OCI-LY7 (cell line): ENCODE measurements at regions not wholly inside any gene's neighbourhood (a gene's known extent, or its start where the extent isn't known, plus 50 kb on each side); places are given as distances from the start of the nearest gene placed in this dataset.

Experiments used
- BruUV-seq: library from RNA; stranded (reverse); fragments of 400-500 nt; replicated peaks from 2 replicates; lab custom pipeline; 2021; lab: Mats Ljungman, UMichigan
- CTCF ChIA-PET: fragments of 300-600 bp; sonication (Branson Sonifier 250); formaldehyde crosslinking; loops from one replicate; lab custom pipeline; 2022; ENCODE audit warnings: antibody characterized with exemption; ENCODE audit not compliant: unreplicated experiment; lab: Charles Lee
- POLR2A ChIA-PET: fragments of 300-600 bp; sonication (Branson Sonifier 250); formaldehyde crosslinking; loops from one replicate; lab custom pipeline; 2022; ENCODE audit warnings: antibody characterized with exemption; lab: Charles Lee
- DNase-seq: peaks from one replicate; pipeline ENCODE4 v3.0.0-alpha.2; 2015; ENCODE audit warnings: low spot score
- H2AFZ ChIP-seq: fragments of 200-600 bp; sonication (generic), shearing (Covaris generic); 2 replicates; pipeline ENCODE4 v1.6.1; 2014; ENCODE audit warnings: mild to moderate bottlenecking, antibody characterized with exemption, low read length, moderate library complexity
- H3K27ac ChIP-seq: fragments of 200-600 bp; sonication (generic); 2 replicates; pipeline ENCODE4 v1.5.1; 2014; ENCODE audit warnings: mixed run types, low read depth, mild to moderate bottlenecking, moderate library complexity, low read length, inconsistent platforms; ENCODE audit not compliant: poor library complexity, severe bottlenecking
- H3K36me3 ChIP-seq: fragments of 200-600 bp; sonication (generic); 2 replicates; pipeline ENCODE4 v1.6.1; 2014; ENCODE audit warnings: mild to moderate bottlenecking, antibody characterized with exemption, low read length, moderate library complexity, mixed read lengths; ENCODE audit not compliant: insufficient read depth
- H3K4me1 ChIP-seq: fragments of 200-600 bp; sonication (generic); 2 replicates; pipeline ENCODE4 v1.5.1; 2014; ENCODE audit warnings: mild to moderate bottlenecking, low read length; ENCODE audit not compliant: insufficient read depth, poor library complexity, severe bottlenecking
- H3K4me2 ChIP-seq: fragments of 200-600 bp; sonication (generic); 2 replicates; pipeline ENCODE4 v1.6.1; 2014; ENCODE audit warnings: mild to moderate bottlenecking, low read length
- H3K4me3 ChIP-seq: fragments of 200-600 bp; sonication (generic); 2 replicates; pipeline ENCODE4 v1.5.1; 2014; ENCODE audit warnings: mild to moderate bottlenecking, low read depth, low read length; ENCODE audit not compliant: poor library complexity, severe bottlenecking
- H3K79me2 ChIP-seq: fragments of 200-600 bp; sonication (generic); 2 replicates; pipeline ENCODE4 v1.6.1; 2016; ENCODE audit warnings: low read depth, mild to moderate bottlenecking, low read length, moderate library complexity, mixed read lengths; ENCODE audit not compliant: insufficient read depth
- H3K9me2 ChIP-seq: fragments of 200-600 bp; sonication (generic); 2 replicates; pipeline ENCODE4 v1.6.1; 2016; ENCODE audit warnings: mild to moderate bottlenecking, low read length, mixed read lengths; ENCODE audit not compliant: insufficient read depth
- H3K9me3 ChIP-seq: fragments of 200-600 bp; sonication (generic); 2 replicates; pipeline ENCODE4 v1.6.1; 2014; ENCODE audit warnings: mild to moderate bottlenecking, mixed run types, low read length, mixed read lengths
- H4K20me1 ChIP-seq: fragments of 200-600 bp; sonication (generic); 2 replicates; pipeline ENCODE4 v1.6.1; 2014; ENCODE audit warnings: mild to moderate bottlenecking, antibody characterized with exemption, low read length, moderate library complexity, mixed read lengths; ENCODE audit not compliant: insufficient read depth
- EZH2phosphoT487 ChIP-seq: fragments of 200-600 bp; sonication (generic); IDR thresholded peaks from 2 replicates; pipeline ENCODE4 v1.6.1; 2018; ENCODE audit warnings: low read depth, borderline replicate concordance, mild to moderate bottlenecking, mixed run types, antibody characterized with exemption, low read length, moderate library complexity, mixed read lengths
- intact Hi-C: fragments of 100-400 bp; cut with micrococcal nuclease; formaldehyde crosslinking; loops from one replicate; pipeline ENCODE4 v1.10.0; 2022; ENCODE audit not compliant: unreplicated experiment
- TF ChIP-seq, protein P1 (sequence below): fragments of 200-600 bp; sonication (generic); conservative IDR thresholded peaks from 2 replicates; pipeline ENCODE4 v1.5.1; 2014; ENCODE audit warnings: mild to moderate bottlenecking, antibody characterized with exemption, low read length, moderate library complexity, mixed read lengths

GRCh38 chr4:16353165-16353564 lies 126.9 kb upstream of the TAPT1 start:
- DNase-seq = no peak
- POLR2A ChIA-PET = no interaction called here
- CTCF ChIA-PET = interaction anchor here (0.5 kb wide), 1 partner anchor 330 kb away, joined by 3 read pairs; no protein-coding TSS in a partner anchor
- H3K4me3 ChIP-seq = no peak overlapping the region
- H3K36me3 ChIP-seq = no peaks in the 10 kb centered on the region
- H2AFZ ChIP-seq = no peak overlapping the region
- no peak overlapping the region for H3K4me2 ChIP-seq
- no peaks in the 10 kb centered on the region for H4K20me1 ChIP-seq
- intact Hi-C loops = no loop called here
- H3K9me3 ChIP-seq = no peaks in the 10 kb centered on the region
- no peaks in the 10 kb centered on the region for H3K4me1 ChIP-seq
- no peaks in the 10 kb centered on the region for H3K79me2 ChIP-seq
- H3K9me2 ChIP-seq = no peaks in the 10 kb centered on the region
- no peak overlapping the region for H3K27ac ChIP-seq
- no peak for TF ChIP-seq EZH2phosphoT487
- TF ChIP-seq, protein P1, sequence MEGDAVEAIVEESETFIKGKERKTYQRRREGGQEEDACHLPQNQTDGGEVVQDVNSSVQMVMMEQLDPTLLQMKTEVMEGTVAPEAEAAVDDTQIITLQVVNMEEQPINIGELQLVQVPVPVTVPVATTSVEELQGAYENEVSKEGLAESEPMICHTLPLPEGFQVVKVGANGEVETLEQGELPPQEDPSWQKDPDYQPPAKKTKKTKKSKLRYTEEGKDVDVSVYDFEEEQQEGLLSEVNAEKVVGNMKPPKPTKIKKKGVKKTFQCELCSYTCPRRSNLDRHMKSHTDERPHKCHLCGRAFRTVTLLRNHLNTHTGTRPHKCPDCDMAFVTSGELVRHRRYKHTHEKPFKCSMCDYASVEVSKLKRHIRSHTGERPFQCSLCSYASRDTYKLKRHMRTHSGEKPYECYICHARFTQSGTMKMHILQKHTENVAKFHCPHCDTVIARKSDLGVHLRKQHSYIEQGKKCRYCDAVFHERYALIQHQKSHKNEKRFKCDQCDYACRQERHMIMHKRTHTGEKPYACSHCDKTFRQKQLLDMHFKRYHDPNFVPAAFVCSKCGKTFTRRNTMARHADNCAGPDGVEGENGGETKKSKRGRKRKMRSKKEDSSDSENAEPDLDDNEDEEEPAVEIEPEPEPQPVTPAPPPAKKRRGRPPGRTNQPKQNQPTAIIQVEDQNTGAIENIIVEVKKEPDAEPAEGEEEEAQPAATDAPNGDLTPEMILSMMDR = no peak
- no TSS peak for BruUV-seq

DNA sequence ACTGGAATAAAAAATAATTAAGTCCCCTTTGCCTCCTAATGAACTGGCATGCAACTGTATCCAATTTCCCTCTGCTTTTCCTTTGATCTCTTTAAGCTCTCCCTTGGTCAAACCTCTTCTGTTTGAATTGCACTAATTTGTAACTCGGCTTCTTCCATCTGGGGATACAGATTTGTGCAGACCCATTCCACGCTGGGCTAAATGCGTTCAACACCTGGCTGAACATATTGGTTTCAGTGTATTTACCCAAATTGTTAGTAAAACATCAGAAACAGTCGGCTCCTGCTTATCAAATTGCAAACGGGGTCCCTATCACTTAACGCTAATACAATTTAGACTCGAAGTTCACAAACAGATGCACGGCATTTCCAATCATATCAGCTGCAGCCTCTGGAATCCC lies 124.9 kb upstream of the TAPT1 start:
- no peak for DNase-seq
- TF ChIP-seq EZH2phosphoT487 = no peak
- TF ChIP-seq, protein P1 = no peak
- Histone ChIP-seq H3K4me2 (no peak overlapping the region), H3K79me2 (no peaks in the 10 kb centered on the region), H3K9me3 (no peaks in the 10 kb centered on the region), H3K27ac (no peak overlapping the region), H3K9me2 (no peaks in the 10 kb centered on the region), H3K4me3 (no peak overlapping the region), H3K36me3 (no peaks in the 10 kb centered on the region), H3K4me1 (no peaks in the 10 kb centered on the region), H2AFZ (no peak overlapping the region), H4K20me1 (no peaks in the 10 kb centered on the region)
- intact Hi-C loops = no loop called here
- ChIA-PET POLR2A (no interaction called here), CTCF (no interaction called here)
- no TSS peak for BruUV-seq

DNA sequence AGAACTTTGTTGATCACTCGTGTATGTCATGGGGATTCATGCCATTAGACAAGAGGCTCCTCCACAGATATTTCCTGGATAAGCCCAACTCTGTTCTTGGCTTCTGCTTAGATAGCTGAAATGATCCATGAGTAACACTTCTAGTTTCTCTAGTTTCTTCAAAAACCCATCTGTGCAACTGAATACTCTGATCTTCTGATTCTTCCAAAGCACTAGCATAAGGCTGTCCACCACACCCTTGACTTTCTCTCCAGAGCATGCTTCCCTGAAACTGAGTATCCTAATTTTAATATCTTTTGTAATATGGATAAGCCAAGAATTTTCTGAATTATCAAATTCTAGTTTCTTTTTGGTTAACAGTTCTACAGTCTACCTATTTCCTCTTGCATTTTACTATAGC lies 118.6 kb upstream of the TAPT1 start:
- no peak for DNase-seq
- Histone ChIP-seq H3K4me1 (no peaks in the 10 kb centered on the region), H4K20me1 (no peaks in the 10 kb centered on the region), H3K4me2 (no peak overlapping the region), H2AFZ (no peak overlapping the region), H3K27ac (no peak overlapping the region), H3K9me3 (no peaks in the 10 kb centered on the region), H3K79me2 (no peaks in the 10 kb centered on the region), H3K9me2 (no peaks in the 10 kb centered on the region), H3K4me3 (no peak overlapping the region), H3K36me3 (no peaks in the 10 kb centered on the region)
- ChIA-PET POLR2A (no interaction called here), CTCF (no interaction called here)
- no TSS peak for BruUV-seq
- TF ChIP-seq EZH2phosphoT487 = no peak
- TF ChIP-seq, protein P1 = no peak
- intact Hi-C loops = no loop called here
